Spleen (tissue), 11 donors: ENCODE measurements at regions not wholly inside any gene's neighbourhood (a gene's known extent, or its start where the extent isn't known, plus 50 kb on each side); places are given as distances from the start of the nearest gene placed in this dataset.

Source experiments
- DNase-seq: peaks from one replicate; pipeline ENCODE4 v3.0.0-alpha.2; 2020
- H3K27ac ChIP-seq, 8 donors: fragments of 200-600 bp; sonication (generic) in 7 of 8; 1 replicate in 4 of 8; 2 replicates in 4 of 8; pipeline versions ENCODE4 v1.5.0 to v1.8.0; 2016 to 2021; ENCODE audit warnings: inconsistent platforms in 4 of 8, mild to moderate bottlenecking in 4 of 8, moderate library complexity in 1 of 8
- H3K27me3 ChIP-seq, 7 donors: fragments of 200-600 bp; sonication (generic) in 6 of 7; replicated peaks in 1 of 7; 1 replicate in 4 of 7; 2 replicates in 3 of 7; pipeline versions ENCODE4 v1.5.0 to v1.8.0; 2016 to 2021; ENCODE audit warnings: inconsistent platforms in 3 of 7, mild to moderate bottlenecking in 1 of 7
- H3K36me3 ChIP-seq, 6 donors: fragments of 200-600 bp; sonication (generic) in 5 of 6; 1 replicate in 4 of 6; 2 replicates in 2 of 6; pipeline versions ENCODE4 v1.5.0 to v1.8.0; 2016 to 2021; ENCODE audit warnings: inconsistent platforms in 2 of 6
- H3K4me1 ChIP-seq, 6 donors: fragments of 200-600 bp; sonication (generic) in 5 of 6; 1 replicate in 3 of 6; 2 replicates in 3 of 6; pipeline versions ENCODE4 v1.5.0 to v1.8.0; 2016 to 2021; ENCODE audit warnings: inconsistent platforms in 3 of 6
- H3K4me3 ChIP-seq, 8 donors: fragments of 200-600 bp; sonication (generic) in 7 of 8; 1 replicate in 4 of 8; 2 replicates in 4 of 8; pipeline versions ENCODE4 v1.5.0 to v1.8.0; 2016 to 2021; ENCODE audit warnings: inconsistent platforms in 4 of 8, mild to moderate bottlenecking in 4 of 8, moderate library complexity in 2 of 8
- H3K9me3 ChIP-seq, 8 donors: fragments of 200-600 bp; sonication (generic) in 7 of 8; 1 replicate in 4 of 8; 2 replicates in 4 of 8; pipeline versions ENCODE4 v1.5.0 to v1.8.0; 2016 to 2021; ENCODE audit warnings: inconsistent platforms in 4 of 8
- POLR2A ChIP-seq, 3 donors: fragments of 450-650 bp; IDR thresholded peaks; one replicate each; pipeline ENCODE4 v1.5.1; 2017; ENCODE audit warnings: antibody characterized with exemption in 3 of 3, mild to moderate bottlenecking in 1 of 3
- POLR2AphosphoS5 ChIP-seq, 3 donors: sonication (generic); formaldehyde crosslinking; IDR thresholded peaks; one replicate each; pipeline ENCODE4 v1.5.1; 2017; ENCODE audit warnings: antibody characterized with exemption in 3 of 3
- WGBS, 5 donors: extraction: QIAGEN DNeasy Blood & Tissue Kit in 3 of 5; methylation state at CpG; one replicate each; pipeline versions ENCODE4 v1.1.5 to v1.1.7; 2013 to 2018; 5-methylcytosine and 5-hydroxymethylcytosine counted together
- intact Hi-C: fragments of 100-400 bp; cut with DNase I; formaldehyde crosslinking; loops from one replicate; pipeline ENCODE4 v1.15.0; 2023; ENCODE audit warnings: low total_unique reads
- TF ChIP-seq, protein P1 (sequence below), 11 experiments: fragments of 200-600 bp in 7 of 11; fragments of 450-650 bp in 4 of 11; sonication (generic) in 4 of 11; IDR thresholded peaks in 8 of 11; conservative IDR thresholded peaks in 3 of 11; 1 replicate in 7 of 11; 2 replicates in 4 of 11; pipeline versions ENCODE4 v1.4.0 to v1.8.0; 2016 to 2021; ENCODE audit warnings: antibody characterized with exemption in 11 of 11, inconsistent platforms in 4 of 11, mild to moderate bottlenecking in 1 of 11
- donor health status: healthy with polysubstance abuse.
- donor health status: DM: no; HTN: no; CAD: no; lungs with moderate emphysema.
- donor health status: DM: no; HTN: no; CAD: no.
- donor health status: Bipolar disorder and iron deficiency.
- donor health status: healthy.
- donor health status: DM: no; HTN: no; CAD: no.
- donor health status: DM: yes; HTN: yes; CAD: no.

DNA sequence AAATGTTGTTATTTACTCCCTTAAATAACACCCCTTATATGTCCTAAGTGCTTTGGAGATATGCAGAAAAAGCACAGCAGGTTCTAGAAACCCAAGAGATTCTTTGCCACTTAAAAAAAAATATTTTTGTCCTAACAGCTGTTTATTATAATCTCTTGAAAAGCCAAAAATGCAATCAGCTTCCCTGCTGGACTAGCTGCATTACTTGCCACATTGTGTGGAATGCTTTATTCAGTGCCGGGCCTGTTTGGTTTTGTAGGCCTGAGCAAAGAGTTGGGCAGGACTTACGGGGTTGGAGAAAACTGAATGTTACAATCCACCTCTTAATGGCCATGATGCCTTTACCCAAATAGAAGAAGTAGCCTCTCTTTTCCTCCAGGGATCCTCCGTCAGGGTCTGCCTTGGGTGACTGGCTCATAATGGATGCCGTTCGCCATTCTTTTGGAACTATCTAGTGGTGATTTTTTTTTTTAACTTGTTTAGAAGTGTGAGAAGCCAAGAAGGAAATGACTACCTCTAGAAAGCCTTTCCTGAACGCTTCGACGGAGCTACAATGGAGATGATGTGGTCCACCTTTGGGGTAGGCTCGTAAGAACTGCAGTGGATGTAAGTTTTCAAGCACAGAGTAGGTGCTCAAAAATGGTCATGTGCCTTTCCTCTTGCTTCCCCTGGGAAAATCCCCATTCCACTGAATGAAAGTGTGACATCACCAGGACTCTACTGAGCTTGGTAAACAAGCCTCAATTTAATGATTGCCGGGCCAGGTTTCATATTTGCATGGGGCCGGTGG, 241.3 kb upstream of the NCAM1 start:
- H3K27me3 ChIP-seq, result peaks cover 0 to 25% (median 0%) of the 10 kb centered on the region in 7 donors
- 83 to 93% (median 85%) methylated on average over 11 of the region's 11 CpGs for WGBS, 5 donors
- H3K9me3 ChIP-seq, result no peaks in the 10 kb centered on the region
- H3K4me1 ChIP-seq, result no peaks in the 10 kb centered on the region
- intact Hi-C loops, result no loop called here
- TF ChIP-seq, protein P1, sequence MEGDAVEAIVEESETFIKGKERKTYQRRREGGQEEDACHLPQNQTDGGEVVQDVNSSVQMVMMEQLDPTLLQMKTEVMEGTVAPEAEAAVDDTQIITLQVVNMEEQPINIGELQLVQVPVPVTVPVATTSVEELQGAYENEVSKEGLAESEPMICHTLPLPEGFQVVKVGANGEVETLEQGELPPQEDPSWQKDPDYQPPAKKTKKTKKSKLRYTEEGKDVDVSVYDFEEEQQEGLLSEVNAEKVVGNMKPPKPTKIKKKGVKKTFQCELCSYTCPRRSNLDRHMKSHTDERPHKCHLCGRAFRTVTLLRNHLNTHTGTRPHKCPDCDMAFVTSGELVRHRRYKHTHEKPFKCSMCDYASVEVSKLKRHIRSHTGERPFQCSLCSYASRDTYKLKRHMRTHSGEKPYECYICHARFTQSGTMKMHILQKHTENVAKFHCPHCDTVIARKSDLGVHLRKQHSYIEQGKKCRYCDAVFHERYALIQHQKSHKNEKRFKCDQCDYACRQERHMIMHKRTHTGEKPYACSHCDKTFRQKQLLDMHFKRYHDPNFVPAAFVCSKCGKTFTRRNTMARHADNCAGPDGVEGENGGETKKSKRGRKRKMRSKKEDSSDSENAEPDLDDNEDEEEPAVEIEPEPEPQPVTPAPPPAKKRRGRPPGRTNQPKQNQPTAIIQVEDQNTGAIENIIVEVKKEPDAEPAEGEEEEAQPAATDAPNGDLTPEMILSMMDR (IDR thresholded peaks at IDR 0.05 in 8 of 11, conservative IDR thresholded peaks at IDR 0.05 in 3 of 11), result no peak
- TF ChIP-seq POLR2A (IDR thresholded peaks at IDR 0.05), result no peak
- no peak for TF ChIP-seq POLR2AphosphoS5 (IDR thresholded peaks at IDR 0.05)
- no peaks in the 10 kb centered on the region for H3K36me3 ChIP-seq
- no peak overlapping the region for H3K4me3 ChIP-seq
- no peak overlapping the region for H3K27ac ChIP-seq
- DNase-seq, result no peak

DNA sequence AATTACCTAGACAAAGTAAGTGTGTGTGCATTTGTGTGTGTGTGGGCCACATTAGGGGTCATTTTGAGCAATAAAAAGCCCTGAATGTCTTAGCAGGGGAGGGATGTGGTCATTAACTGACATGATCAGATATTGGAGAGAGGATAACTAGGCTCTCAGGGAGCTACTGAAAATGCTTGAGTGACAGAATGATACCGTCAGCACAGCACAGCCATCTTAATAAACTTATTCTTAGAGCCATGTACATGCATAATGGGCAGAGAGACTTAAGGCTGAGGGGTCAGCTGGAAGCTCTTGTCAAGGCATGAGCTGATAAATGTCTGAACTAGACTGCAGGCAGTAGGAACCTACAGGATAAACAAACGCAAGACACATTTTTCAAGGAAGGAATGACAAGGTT, 239.1 kb upstream of the NCAM1 start:
- Histone ChIP-seq H3K9me3 (no peaks in the 10 kb centered on the region), H3K36me3 (no peaks in the 10 kb centered on the region), H3K27ac (no peak overlapping the region), H3K27me3 (peaks cover 0 to 31% (median 0%) of the 10 kb centered on the region in 7 donors), H3K4me3 (no peak overlapping the region), H3K4me1 (no peaks in the 10 kb centered on the region)
- no peak for TF ChIP-seq POLR2AphosphoS5 (IDR thresholded peaks at IDR 0.05)
- no peak for TF ChIP-seq POLR2A (IDR thresholded peaks at IDR 0.05)
- TF ChIP-seq, protein P1 (IDR thresholded peaks at IDR 0.05 in 8 of 11, conservative IDR thresholded peaks at IDR 0.05 in 3 of 11), result no peak
- intact Hi-C loops, result no loop called here
- WGBS, 5 donors, result 45 to 74% (median 63%) methylated on average over 2 of the region's 2 CpGs
- no peak for DNase-seq

DNA sequence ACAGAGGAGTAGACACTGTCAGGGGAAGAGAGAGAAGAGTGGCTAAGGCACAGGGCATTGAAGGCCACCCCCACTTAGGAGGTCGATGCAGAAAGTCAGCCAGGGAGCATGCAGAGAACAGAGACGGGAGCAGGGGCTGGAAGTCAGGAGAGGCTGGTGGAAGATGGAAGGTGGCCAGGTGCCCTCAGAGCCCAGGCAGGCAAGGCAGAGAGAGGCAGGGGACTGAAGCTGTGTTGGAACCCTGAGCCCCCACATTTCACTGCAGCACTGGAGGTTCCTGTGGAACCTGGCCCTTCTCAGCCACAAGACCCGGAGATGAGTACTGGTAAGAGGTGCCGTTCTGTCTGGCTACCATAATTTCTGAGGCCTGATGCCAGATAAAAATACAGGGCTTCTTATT, 238.3 kb upstream of the NCAM1 start:
- 78 to 81% (median 79%) methylated on average over 4 of the region's 4 CpGs for WGBS, 5 donors

More for the DNA sequence above, 238.3 kb upstream of the NCAM1 start:
- DNase-seq, result no peak
- no peaks in the 10 kb centered on the region for H3K4me1 ChIP-seq
- peaks cover 0 to 39% (median 0%) of the 10 kb centered on the region in 7 donors for H3K27me3 ChIP-seq
- H3K36me3 ChIP-seq, result no peaks in the 10 kb centered on the region
- no peak overlapping the region for H3K27ac ChIP-seq
- TF ChIP-seq, protein P1 (IDR thresholded peaks at IDR 0.05 in 8 of 11, conservative IDR thresholded peaks at IDR 0.05 in 3 of 11), result no peak
- TF ChIP-seq POLR2A (IDR thresholded peaks at IDR 0.05), result no peak
- no peak for TF ChIP-seq POLR2AphosphoS5 (IDR thresholded peaks at IDR 0.05)
- no peaks in the 10 kb centered on the region for H3K9me3 ChIP-seq
- no peak overlapping the region for H3K4me3 ChIP-seq
- intact Hi-C loops, result no loop called here
